ENCODE measurements at regions not wholly inside any gene's neighbourhood (a gene's known extent, or its start where the extent isn't known, plus 50 kb on each side); places are given as distances from the start of the nearest gene placed in this dataset.

DNA sequence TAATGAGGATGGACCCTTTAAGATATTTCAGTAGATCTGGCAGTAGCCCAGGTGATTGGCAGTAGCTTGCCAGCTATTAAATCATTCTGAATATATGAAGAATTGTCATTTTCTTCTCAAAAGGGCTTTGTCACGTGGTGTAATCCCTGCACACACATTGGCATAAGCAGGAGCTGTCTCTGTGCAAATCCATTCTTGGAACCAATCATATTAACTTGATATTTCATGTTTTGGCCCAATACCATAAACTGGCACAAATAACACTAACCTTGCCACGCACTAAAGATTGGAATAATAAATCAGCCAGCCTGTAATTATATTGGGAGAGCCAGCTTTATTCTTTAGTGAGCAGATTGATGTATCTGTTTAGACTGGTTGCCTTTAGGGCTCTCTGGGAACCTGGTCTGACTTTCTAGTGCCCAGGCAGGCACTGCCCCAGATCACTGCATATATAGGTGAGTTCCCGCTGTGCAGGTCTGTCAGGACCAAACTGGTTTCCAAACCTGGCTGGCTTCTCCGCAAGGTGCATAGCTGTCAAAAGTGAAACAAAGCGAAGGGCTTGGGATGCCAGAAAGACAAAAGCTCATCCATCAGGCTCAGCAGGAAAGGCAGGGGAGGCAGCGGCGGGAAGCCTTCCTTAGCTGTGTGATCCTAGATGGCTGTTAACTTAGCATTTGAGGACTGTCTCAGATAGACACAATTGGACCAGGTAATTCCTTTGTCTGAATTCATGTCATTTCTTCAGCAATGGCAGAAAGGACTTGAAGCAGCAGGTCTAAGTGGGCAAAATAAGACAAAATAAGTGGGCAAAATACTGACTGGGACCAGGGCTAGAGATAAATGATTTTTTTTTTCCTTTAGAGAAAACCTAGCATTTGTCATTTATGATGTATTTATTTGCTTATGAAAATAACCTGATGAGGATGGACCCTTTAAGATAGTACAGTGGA is 128.8 kb upstream of the DYRK2 start:
- peak overlapping the region in 1 of 3 experiments; percentile 27; a peak in 2 of 7 replicates for H3K27ac Mint-ChIP-seq
- H3K23ac ChIP-seq (ENCODE audit: insufficient read length, low read depth, low read length), result no peak overlapping the region
- H3K27ac ChIP-seq (ENCODE audit: insufficient read length, low read depth, low read length), result no peak overlapping the region
- H3K4me2 ChIP-seq (ENCODE audit: insufficient read depth, insufficient read length, low read length), result peak overlapping the region; percentile 5
- no peaks in the 10 kb centered on the region for H3K9me3 ChIP-seq (ENCODE audit: control insufficient read depth, low read depth, low read length)
- no peak overlapping the region for H2BK20ac ChIP-seq (ENCODE audit: low read depth, low read length, poor library complexity, severe bottlenecking)
- H3K4ac ChIP-seq (ENCODE audit: low read depth, low read length), result no peak overlapping the region
- no peak overlapping the region for H2AK5ac ChIP-seq (ENCODE audit: insufficient read length, low read length)
- WGBS (ENCODE audit: extremely low coverage, insufficient read length, low lambda C conversion rate), result no CpG with 5 or more reads among the region's 7 CpGs
- H3K4me3 Mint-ChIP-seq, result no peak overlapping the region; a peak in 1 of 5 replicates
- H3T11ph ChIP-seq (ENCODE audit: low read length), result no peak overlapping the region
- no peaks in the 10 kb centered on the region for H3K9me3 Mint-ChIP-seq
- no peaks in the 10 kb centered on the region for H4K20me1 ChIP-seq (ENCODE audit: control insufficient read depth, insufficient read depth, insufficient read length)
- no peak overlapping the region for H4K8ac ChIP-seq (replicated peaks; ENCODE audit: insufficient read length, low read depth, low read length)
- H3K18ac ChIP-seq (ENCODE audit: insufficient read length, low read depth, low read length), result no peak overlapping the region
- H3K79me2 ChIP-seq (ENCODE audit: insufficient read depth, low read length), result no peaks in the 10 kb centered on the region
- no peak overlapping the region for H3K56ac ChIP-seq (ENCODE audit: insufficient read length, low read depth, low read length)
- no peaks in the 10 kb centered on the region for H3K36me3 Mint-ChIP-seq (ENCODE audit: insufficient read depth in 1 of 3, low read depth in 3 of 3)
- no peaks in the 10 kb centered on the region for H3K27me3 ChIP-seq (ENCODE audit: insufficient read depth, low read length)
- H3K14ac ChIP-seq (ENCODE audit: insufficient read depth, low read length), result no peak overlapping the region
- H2BK5ac ChIP-seq (ENCODE audit: insufficient read length, low read length), result no peak overlapping the region
- DNase-seq, result peak; percentile 89
- H3K4me1 ChIP-seq (ENCODE audit: insufficient read depth, low read length), result peaks cover 4% of the 10 kb centered on the region; the same call in 1 of the 2 replicates
- no peak overlapping the region for H2AFZ ChIP-seq (ENCODE audit: low read length)
- H3K9ac ChIP-seq (ENCODE audit: extremely low read depth, insufficient read length, low read length), result no peak overlapping the region
- H3K79me1 ChIP-seq (ENCODE audit: insufficient read depth, low read depth, low read length, poor library complexity, severe bottlenecking), result no peaks in the 10 kb centered on the region
- no peaks in the 10 kb centered on the region; the same call in 1 of the 2 replicates for H3K27me3 Mint-ChIP-seq (ENCODE audit: low read depth)
- no peak overlapping the region for H2BK12ac ChIP-seq (ENCODE audit: insufficient read length, low read depth, low read length)
- no peak overlapping the region for H4K5ac ChIP-seq (ENCODE audit: insufficient read length, low read depth, low read length)
- no peak overlapping the region for H4K91ac ChIP-seq (ENCODE audit: insufficient read length, low read depth, low read length)
- H3K4me1 Mint-ChIP-seq, result peaks cover 50 to 66% of the 10 kb centered on the region in 2 experiments
- H3K23me2 ChIP-seq (ENCODE audit: insufficient read length, low read depth, low read length, poor library complexity, severe bottlenecking), result no peaks in the 10 kb centered on the region
- no peak overlapping the region for H2BK15ac ChIP-seq (ENCODE audit: low read depth, low read length)
- H2BK120ac ChIP-seq (ENCODE audit: low read depth, low read length, poor library complexity, severe bottlenecking), result no peak overlapping the region
- TF ChIP-seq, protein P1, sequence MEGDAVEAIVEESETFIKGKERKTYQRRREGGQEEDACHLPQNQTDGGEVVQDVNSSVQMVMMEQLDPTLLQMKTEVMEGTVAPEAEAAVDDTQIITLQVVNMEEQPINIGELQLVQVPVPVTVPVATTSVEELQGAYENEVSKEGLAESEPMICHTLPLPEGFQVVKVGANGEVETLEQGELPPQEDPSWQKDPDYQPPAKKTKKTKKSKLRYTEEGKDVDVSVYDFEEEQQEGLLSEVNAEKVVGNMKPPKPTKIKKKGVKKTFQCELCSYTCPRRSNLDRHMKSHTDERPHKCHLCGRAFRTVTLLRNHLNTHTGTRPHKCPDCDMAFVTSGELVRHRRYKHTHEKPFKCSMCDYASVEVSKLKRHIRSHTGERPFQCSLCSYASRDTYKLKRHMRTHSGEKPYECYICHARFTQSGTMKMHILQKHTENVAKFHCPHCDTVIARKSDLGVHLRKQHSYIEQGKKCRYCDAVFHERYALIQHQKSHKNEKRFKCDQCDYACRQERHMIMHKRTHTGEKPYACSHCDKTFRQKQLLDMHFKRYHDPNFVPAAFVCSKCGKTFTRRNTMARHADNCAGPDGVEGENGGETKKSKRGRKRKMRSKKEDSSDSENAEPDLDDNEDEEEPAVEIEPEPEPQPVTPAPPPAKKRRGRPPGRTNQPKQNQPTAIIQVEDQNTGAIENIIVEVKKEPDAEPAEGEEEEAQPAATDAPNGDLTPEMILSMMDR (conservative IDR thresholded peaks at IDR 0.05), result no peak
